IPS DF 4.7 (cell line): ENCODE measurements at regions not wholly inside any gene's neighbourhood (a gene's known extent, or its start where the extent isn't known, plus 50 kb on each side); places are given as distances from the start of the nearest gene placed in this dataset.

Experiments
- DNase-seq: peaks from one replicate; pipeline ENCODE4 v3.0.0-alpha.2; 2013; ENCODE audit warnings: low spot score; ENCODE audit errors: extremely low read depth

- no peak for DNase-seq
Measured at GRCh38 chr1:234660536-234661316, 50.7 kb upstream of the IRF2BP2 start.
